ENCODE measurements at regions not wholly inside any gene's neighbourhood (a gene's known extent, or its start where the extent isn't known, plus 50 kb on each side); places are given as distances from the start of the nearest gene placed in this dataset.

DNA sequence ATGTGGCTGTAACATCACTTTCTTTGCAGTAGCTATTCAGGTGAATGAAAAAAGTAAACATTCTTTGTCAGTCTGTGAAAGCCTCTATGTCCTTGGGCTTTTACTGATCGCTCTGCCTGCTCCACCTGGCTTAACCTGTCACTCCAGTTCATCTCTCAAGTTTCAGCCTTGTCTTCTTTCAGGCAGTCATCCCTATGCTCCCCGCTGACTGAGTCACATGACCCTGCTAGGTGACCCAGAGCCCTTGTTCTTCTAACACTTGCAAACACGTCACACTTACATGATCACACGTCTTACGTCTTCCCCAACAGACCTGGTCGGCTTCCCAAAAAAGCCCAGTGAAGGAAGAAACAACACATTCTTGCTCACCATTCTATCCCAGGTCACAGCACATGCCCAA is 499.3 kb upstream of the TENM4 start:
- TF ChIP-seq CTCF (IDR thresholded peaks at IDR 0.05) (no peak), POLR2A (IDR thresholded peaks at IDR 0.05) (no peak)
- Histone ChIP-seq H3K36me3 (no peaks in the 10 kb centered on the region), H3K27ac (no peak overlapping the region), H3K4me3 (no peak overlapping the region), H3K27me3 (no peaks in the 10 kb centered on the region), H3K4me1 (no peaks in the 10 kb centered on the region), H3K9me3 (no peaks in the 10 kb centered on the region)
- DNase-seq (no peak), ATAC-seq (no peak)
- WGBS, 4 donors, result 56 to 66% (median 61%) methylated on average over 6 of the region's 6 CpGs
- intact Hi-C loops (cut with DNase I), result no loop called here

DNA sequence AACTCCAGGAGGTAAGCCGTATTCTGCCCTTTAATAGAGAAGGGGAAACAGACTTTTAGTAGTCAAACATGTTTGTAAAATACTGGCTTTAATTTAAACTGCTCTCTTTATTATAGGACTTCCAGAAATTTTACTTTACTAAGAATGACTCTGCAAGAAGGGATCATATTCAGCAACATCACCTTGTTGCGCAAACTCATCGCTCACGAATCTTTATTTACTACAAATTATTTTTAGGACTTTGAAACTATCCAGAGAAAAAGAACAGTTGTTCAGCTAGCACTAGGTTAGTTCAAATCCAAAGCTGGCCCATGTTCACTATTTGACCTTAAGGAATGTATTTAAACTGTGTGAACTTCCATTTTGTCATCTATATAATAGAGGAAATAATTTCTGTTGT is 498.3 kb upstream of the TENM4 start:
- intact Hi-C loops (cut with DNase I), result no loop called here
- H3K4me3 ChIP-seq, result no peak overlapping the region
- H3K27ac ChIP-seq, result no peak overlapping the region
- TF ChIP-seq CTCF (IDR thresholded peaks at IDR 0.05) (no peak), POLR2A (IDR thresholded peaks at IDR 0.05) (no peak)
- DNase-seq (no peak), ATAC-seq (no peak)
- no peaks in the 10 kb centered on the region for H3K4me1 ChIP-seq
- no peaks in the 10 kb centered on the region for H3K9me3 ChIP-seq
- 89 to 94% (median 91%) methylated on average over 4 of the region's 4 CpGs for WGBS, 4 donors
- no peaks in the 10 kb centered on the region for H3K36me3 ChIP-seq
- H3K27me3 ChIP-seq, result no peaks in the 10 kb centered on the region

GRCh38 chr11:79937676-79938334 is 497.0 kb upstream of the TENM4 start:
- Histone ChIP-seq H3K9me3 (no peaks in the 10 kb centered on the region), H3K4me1 (no peaks in the 10 kb centered on the region), H3K4me3 (no peak overlapping the region), H3K36me3 (no peaks in the 10 kb centered on the region), H3K27me3 (no peaks in the 10 kb centered on the region), H3K27ac (no peak overlapping the region)
- no peak for DNase-seq
- no peak for ATAC-seq
- TF ChIP-seq CTCF (IDR thresholded peaks at IDR 0.05) (no peak), POLR2A (IDR thresholded peaks at IDR 0.05) (no peak)
- intact Hi-C loops (cut with DNase I), result no loop called here
- WGBS, 4 donors, result 71 to 87% (median 84%) methylated on average over 3 of the region's 3 CpGs

GRCh38 chr11:79932612-79933011 is 491.8 kb upstream of the TENM4 start:
- no peak for DNase-seq
- no peak for ATAC-seq

More at GRCh38 chr11:79932612-79933011, 491.8 kb upstream of the TENM4 start:
- intact Hi-C loops (cut with DNase I), result no loop called here
- H3K9me3 ChIP-seq, result no peaks in the 10 kb centered on the region
- H3K27ac ChIP-seq, result no peak overlapping the region
- no peak overlapping the region for H3K4me3 ChIP-seq
- WGBS, 4 donors, result 50 to 81% (median 69%) methylated on average over 1 of the region's 1 CpG
- no peaks in the 10 kb centered on the region for H3K27me3 ChIP-seq
- H3K4me1 ChIP-seq, result no peaks in the 10 kb centered on the region
- H3K36me3 ChIP-seq, result no peaks in the 10 kb centered on the region
- TF ChIP-seq CTCF (IDR thresholded peaks at IDR 0.05), result no peak
- no peak for TF ChIP-seq POLR2A (IDR thresholded peaks at IDR 0.05)

Measured in heart left ventricle (tissue), 16 donors.